Effector memory CD4-positive, alpha-beta T cell (primary cell): ENCODE measurements at regions not wholly inside any gene's neighbourhood (a gene's known extent, or its start where the extent isn't known, plus 50 kb on each side); places are given as distances from the start of the nearest gene placed in this dataset.

ENCODE experiments used
- DNase-seq, 3 donors: peaks; one replicate each; pipeline ENCODE4 v3.0.0-alpha.2; 2020
- H3K27ac ChIP-seq: 2 replicates; pipeline ENCODE4 v1.7.0; 2013; ENCODE audit warnings: mild to moderate bottlenecking, low read length, moderate library complexity; ENCODE audit not compliant: insufficient read depth, poor library complexity, severe bottlenecking
- H3K27me3 ChIP-seq: replicated peaks from 2 replicates; pipeline ENCODE4 v1.7.0; 2013; ENCODE audit warnings: mild to moderate bottlenecking, low read length; ENCODE audit not compliant: insufficient read depth, control insufficient read depth, poor library complexity, severe bottlenecking
- H3K36me3 ChIP-seq: 2 replicates; pipeline ENCODE4 v1.7.0; 2013; ENCODE audit warnings: mild to moderate bottlenecking, low read length, moderate library complexity; ENCODE audit not compliant: control insufficient read depth, insufficient read depth
- H3K4me1 ChIP-seq: 2 replicates; pipeline ENCODE4 v1.7.0; 2013; ENCODE audit warnings: low read length, mild to moderate bottlenecking; ENCODE audit not compliant: control insufficient read depth, insufficient read depth, poor library complexity, severe bottlenecking
- H3K4me3 ChIP-seq: 2 replicates; pipeline ENCODE4 v1.7.0; 2013; ENCODE audit warnings: low read length, low read depth, mild to moderate bottlenecking; ENCODE audit not compliant: insufficient read depth, poor library complexity, severe bottlenecking
- H3K9me3 ChIP-seq: 2 replicates; pipeline ENCODE4 v1.7.0; 2013; ENCODE audit warnings: mild to moderate bottlenecking, low read length, moderate library complexity; ENCODE audit not compliant: control insufficient read depth

DNA sequence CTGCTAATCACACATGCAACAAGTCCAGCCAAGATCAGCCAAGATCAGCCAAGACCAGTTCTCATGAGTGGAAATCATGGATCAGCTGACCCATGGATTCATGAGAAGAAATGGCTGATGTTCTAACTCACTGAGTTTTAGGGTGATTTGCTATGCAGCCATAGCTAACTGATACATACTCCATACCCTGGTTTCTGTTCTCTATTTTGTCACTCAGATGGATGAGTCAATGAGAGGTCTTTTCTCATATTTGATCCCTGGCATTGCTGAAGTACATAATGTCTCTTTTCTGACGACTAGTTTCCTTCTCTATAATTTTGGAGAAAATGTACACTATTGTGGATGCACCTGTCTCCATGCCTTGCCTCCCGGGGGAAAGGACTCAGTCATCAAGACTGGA is 118.4 kb upstream of the LY86 start:
- H3K9me3 ChIP-seq, result no peaks in the 10 kb centered on the region
- H3K27me3 ChIP-seq, result no peaks in the 10 kb centered on the region
- H3K27ac ChIP-seq, result no peak overlapping the region
- no peak for DNase-seq
- no peak overlapping the region for H3K4me3 ChIP-seq
- no peaks in the 10 kb centered on the region for H3K36me3 ChIP-seq
- no peaks in the 10 kb centered on the region for H3K4me1 ChIP-seq

DNA sequence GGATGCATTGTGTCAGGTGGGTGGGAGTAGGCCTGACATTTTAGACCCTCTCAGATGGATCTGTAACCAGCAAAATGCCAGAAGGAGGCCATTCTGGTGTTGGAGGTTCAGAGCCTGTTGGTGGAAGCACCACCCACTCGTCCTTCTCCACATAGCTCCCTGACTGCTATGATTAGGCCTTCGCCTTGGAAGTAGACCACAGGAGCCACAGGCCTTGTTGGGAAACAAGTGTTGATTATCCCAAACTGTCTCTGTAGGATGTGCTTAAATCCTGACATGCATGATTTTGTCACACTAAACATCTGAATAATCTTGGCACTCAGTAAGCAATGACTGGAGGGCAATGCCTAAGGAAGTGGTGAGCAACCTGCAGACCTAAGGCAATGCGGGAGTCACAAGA is 117.2 kb upstream of the LY86 start:
- no peaks in the 10 kb centered on the region for H3K4me1 ChIP-seq
- H3K4me3 ChIP-seq, result no peak overlapping the region
- no peak for DNase-seq
- no peaks in the 10 kb centered on the region for H3K9me3 ChIP-seq
- no peaks in the 10 kb centered on the region for H3K36me3 ChIP-seq
- no peaks in the 10 kb centered on the region for H3K27me3 ChIP-seq
- H3K27ac ChIP-seq, result no peak overlapping the region

GRCh38 chr6:6474170-6474920 is 114.2 kb upstream of the LY86 start:
- DNase-seq, result no peak
- no peaks in the 10 kb centered on the region for H3K9me3 ChIP-seq
- no peaks in the 10 kb centered on the region for H3K36me3 ChIP-seq
- no peaks in the 10 kb centered on the region for H3K4me1 ChIP-seq
- H3K4me3 ChIP-seq, result no peak overlapping the region
- H3K27me3 ChIP-seq, result no peaks in the 10 kb centered on the region
- no peak overlapping the region for H3K27ac ChIP-seq

DNA sequence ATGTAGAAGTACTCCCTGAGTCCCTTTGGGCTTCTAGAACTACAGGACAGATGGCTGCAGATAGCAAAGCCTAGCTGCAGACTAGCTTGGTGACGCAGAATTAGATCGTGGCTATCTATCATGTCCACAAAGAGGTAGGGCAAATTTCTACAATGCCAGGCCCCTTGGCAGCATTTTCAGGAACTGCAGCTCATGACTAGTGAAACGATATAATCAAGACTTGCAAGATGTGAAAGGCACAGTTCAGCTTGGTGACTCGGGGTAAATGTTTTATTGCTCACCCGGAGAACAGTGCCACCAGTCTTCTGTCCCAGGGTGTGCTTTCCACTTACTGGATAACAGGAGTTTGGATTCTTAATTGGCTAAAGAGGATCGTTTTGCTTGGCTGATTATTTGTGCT is 108.7 kb upstream of the LY86 start:
- H3K27me3 ChIP-seq, result no peaks in the 10 kb centered on the region
- H3K9me3 ChIP-seq, result no peaks in the 10 kb centered on the region
- no peak overlapping the region for H3K4me3 ChIP-seq
- no peaks in the 10 kb centered on the region for H3K36me3 ChIP-seq
- H3K4me1 ChIP-seq, result no peaks in the 10 kb centered on the region
- H3K27ac ChIP-seq, result no peak overlapping the region
- no peak for DNase-seq

DNA sequence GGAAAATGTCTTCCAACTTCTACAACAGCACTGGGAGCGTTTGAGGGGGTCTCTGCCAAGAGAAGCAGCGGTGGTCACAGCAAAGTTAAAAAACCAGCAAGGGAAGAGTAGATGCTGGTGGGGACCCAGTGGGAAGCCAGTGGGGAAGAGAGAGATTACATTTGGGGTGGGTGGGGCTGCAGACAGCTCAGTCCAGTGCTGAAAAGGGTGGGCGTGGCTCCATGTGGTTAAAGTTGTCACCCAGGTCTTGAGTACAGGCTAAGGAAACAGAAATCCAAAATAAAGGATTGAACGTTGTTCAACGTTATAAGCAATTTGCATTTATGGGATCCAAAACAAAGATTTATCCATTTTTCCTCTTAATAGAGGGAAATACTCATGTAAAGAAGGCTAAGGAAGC is 106.3 kb upstream of the LY86 start:
- DNase-seq, result no peak
- no peak overlapping the region for H3K27ac ChIP-seq
- H3K36me3 ChIP-seq, result no peaks in the 10 kb centered on the region
- no peak overlapping the region for H3K4me3 ChIP-seq
- no peaks in the 10 kb centered on the region for H3K4me1 ChIP-seq
- no peaks in the 10 kb centered on the region for H3K27me3 ChIP-seq
- no peaks in the 10 kb centered on the region for H3K9me3 ChIP-seq

GRCh38 chr6:6483168-6483567 is 105.4 kb upstream of the LY86 start:
- Histone ChIP-seq H3K9me3 (no peaks in the 10 kb centered on the region), H3K36me3 (no peaks in the 10 kb centered on the region), H3K27me3 (no peaks in the 10 kb centered on the region), H3K27ac (no peak overlapping the region), H3K4me3 (no peak overlapping the region), H3K4me1 (no peaks in the 10 kb centered on the region)
- no peak for DNase-seq

DNA sequence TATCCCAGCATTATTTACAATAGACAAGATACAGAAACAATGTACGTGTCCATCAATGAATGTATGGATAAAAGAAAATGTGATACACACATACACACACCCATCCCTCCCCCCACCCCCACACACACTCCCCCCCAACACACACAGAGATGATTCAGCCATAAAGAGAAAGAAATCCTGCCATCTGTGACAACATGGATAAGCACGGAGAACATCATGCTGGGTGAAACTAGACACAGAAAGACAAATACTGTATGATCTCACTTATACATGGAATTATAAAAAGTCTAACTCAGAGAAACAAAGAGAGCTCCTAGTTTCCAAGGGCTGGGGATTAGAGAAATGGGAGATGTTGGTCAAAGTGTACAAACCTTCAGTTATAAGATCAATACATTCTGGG is 104.8 kb upstream of the LY86 start:
- no peak for DNase-seq
- no peaks in the 10 kb centered on the region for H3K36me3 ChIP-seq
- H3K27ac ChIP-seq, result no peak overlapping the region
- H3K4me3 ChIP-seq, result no peak overlapping the region
- no peaks in the 10 kb centered on the region for H3K9me3 ChIP-seq
- no peaks in the 10 kb centered on the region for H3K27me3 ChIP-seq
- no peaks in the 10 kb centered on the region for H3K4me1 ChIP-seq

DNA sequence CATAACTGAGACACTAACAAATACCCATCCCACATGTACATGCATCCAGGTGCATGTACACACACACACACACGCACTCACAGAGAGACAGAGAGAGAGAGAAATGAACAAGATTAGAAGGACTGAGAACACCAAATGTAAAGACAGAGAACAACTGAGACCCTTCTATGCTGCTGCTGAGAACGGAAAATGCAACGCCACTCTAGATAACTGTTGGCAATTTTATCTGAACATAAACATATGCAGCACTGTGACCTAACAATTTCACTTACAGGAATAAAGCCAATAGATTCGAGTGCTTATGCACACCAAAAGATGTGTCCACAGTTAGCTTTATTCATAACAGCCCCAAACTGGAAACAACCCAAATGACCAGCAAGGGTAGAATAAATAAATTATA is 103.8 kb upstream of the LY86 start:
- Histone ChIP-seq H3K27me3 (no peaks in the 10 kb centered on the region), H3K36me3 (no peaks in the 10 kb centered on the region), H3K4me3 (no peak overlapping the region), H3K27ac (no peak overlapping the region), H3K4me1 (no peaks in the 10 kb centered on the region), H3K9me3 (no peaks in the 10 kb centered on the region)
- DNase-seq, result no peak

DNA sequence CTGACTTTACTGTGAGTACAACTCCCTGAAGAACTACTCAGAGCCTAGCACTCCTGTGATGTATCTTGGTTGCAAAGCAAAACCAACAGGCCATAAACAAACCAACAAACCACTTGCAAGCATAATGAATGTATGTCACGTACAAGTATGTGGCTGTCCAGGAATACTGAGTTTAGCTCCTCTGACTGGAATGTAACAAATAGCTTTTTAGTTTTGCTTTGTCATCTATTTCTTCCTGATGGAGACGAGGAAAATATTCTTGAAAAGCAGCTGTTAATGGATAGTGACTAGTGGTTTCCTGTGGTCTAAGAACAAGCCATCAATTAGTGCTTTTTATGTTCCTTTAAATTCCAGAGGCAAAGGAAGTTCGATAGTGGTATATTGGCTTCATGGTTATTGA is 101.9 kb upstream of the LY86 start:
- Histone ChIP-seq H3K4me1 (no peaks in the 10 kb centered on the region), H3K27ac (no peak overlapping the region), H3K36me3 (no peaks in the 10 kb centered on the region), H3K4me3 (no peak overlapping the region), H3K9me3 (no peaks in the 10 kb centered on the region), H3K27me3 (no peaks in the 10 kb centered on the region)
- DNase-seq, result no peak

- no peaks in the 10 kb centered on the region for H3K27me3 ChIP-seq
- no peak for DNase-seq
- H3K27ac ChIP-seq, result no peak overlapping the region
- H3K36me3 ChIP-seq, result no peaks in the 10 kb centered on the region
- no peaks in the 10 kb centered on the region for H3K9me3 ChIP-seq
- no peak overlapping the region for H3K4me3 ChIP-seq
- H3K4me1 ChIP-seq, result no peaks in the 10 kb centered on the region
These were observed 96.8 kb upstream of the LY86 start for GRCh38 chr6:6491761-6492160.
